HEK293 (cell line): ENCODE measurements at regions not wholly inside any gene's neighbourhood (a gene's known extent, or its start where the extent isn't known, plus 50 kb on each side); places are given as distances from the start of the nearest gene placed in this dataset.

Experiments used
- CTCF ChIA-PET: fragments of 350-600 bp; formaldehyde crosslinking; extraction: SDS; loops from one replicate; lab custom pipeline; 2021; ENCODE audit warnings: antibody characterized with exemption; lab: Yijun Ruan, JAX
- POLR2A ChIA-PET: fragments of 300-600 bp; formaldehyde crosslinking; extraction: SDS; loops from one replicate; lab custom pipeline; 2020; ENCODE audit warnings: antibody characterized with exemption, inconsistent platforms; lab: Yijun Ruan, JAX
- H3K27ac ChIP-seq: fragments of 200-500 bp; sonication (Bioruptor generic); 2 replicates; pipeline ENCODE4 v1.5.1; 2014; ENCODE audit warnings: low read depth, low read length, control low read depth, inconsistent platforms; ENCODE audit errors: extremely low read depth
- H3K36me3 ChIP-seq, 2 experiments: fragments of 200-500 bp in 1 of 2; sonication (Bioruptor generic) in 1 of 2; 1 replicate in 1 of 2; 2 replicates in 1 of 2; pipeline ENCODE4 v1.5.1; 2014 to 2017; ENCODE audit warnings: inconsistent platforms in 2 of 2, low read length in 2 of 2; ENCODE audit not compliant: control insufficient read depth in 2 of 2, insufficient read depth in 1 of 2
- H3K4me1 ChIP-seq: fragments of 200-500 bp; sonication (Bioruptor generic); 2 replicates; pipeline ENCODE4 v1.5.1; 2014; ENCODE audit warnings: mild to moderate bottlenecking, low read length, inconsistent platforms; ENCODE audit not compliant: control insufficient read depth, insufficient read depth
- H3K4me3 ChIP-seq: 2 replicates; pipeline ENCODE4 v1.5.1; 2011; ENCODE audit warnings: low read depth, mild to moderate bottlenecking, control low read depth, low read length, moderate library complexity
- H3K9me3 ChIP-seq: fragments of 200-500 bp; sonication (Bioruptor generic); 2 replicates; pipeline ENCODE4 v1.5.1; 2014; ENCODE audit warnings: low read depth, low read length, inconsistent platforms; ENCODE audit not compliant: control insufficient read depth, insufficient read depth
- INSM2 ChIP-seq: fragments of 450-650 bp; formaldehyde crosslinking; IDR thresholded peaks from 2 replicates; pipeline ENCODE4 v1.5.1; 2016; ENCODE audit warnings: missing biosample characterization, missing genetic modification characterization
- PRDM2 ChIP-seq: fragments of 450-650 bp; formaldehyde crosslinking; IDR thresholded peaks from 2 replicates; pipeline ENCODE4 v1.5.1; 2016; ENCODE audit warnings: missing biosample characterization, missing genetic modification characterization, borderline replicate concordance
- SP2 ChIP-seq: fragments of 450-650 bp; formaldehyde crosslinking; IDR thresholded peaks from 2 replicates; pipeline ENCODE4 v1.5.1; 2016; ENCODE audit warnings: missing biosample characterization, missing genetic modification characterization
- ZBTB44 ChIP-seq: fragments of 450-650 bp; IDR thresholded peaks from 2 replicates; pipeline ENCODE4 v1.5.1; 2018; ENCODE audit warnings: missing biosample characterization, mild to moderate bottlenecking, missing genetic modification characterization
- ZNF184 ChIP-seq: fragments of 450-650 bp; IDR thresholded peaks from 2 replicates; pipeline ENCODE4 v1.5.1; 2018; ENCODE audit warnings: missing biosample characterization, mild to moderate bottlenecking, missing genetic modification characterization
- ZNF23 ChIP-seq: fragments of 450-650 bp; formaldehyde crosslinking; IDR thresholded peaks from 2 replicates; pipeline ENCODE4 v1.5.1; 2016; ENCODE audit warnings: missing biosample characterization, missing genetic modification characterization, borderline replicate concordance
- ZNF302 ChIP-seq: fragments of 450-650 bp; formaldehyde crosslinking; IDR thresholded peaks from 2 replicates; pipeline ENCODE4 v1.5.1; 2016; ENCODE audit warnings: missing biosample characterization, missing genetic modification characterization, low read depth
- ZNF426 ChIP-seq: fragments of 450-650 bp; formaldehyde crosslinking; IDR thresholded peaks from 2 replicates; pipeline ENCODE4 v1.5.1; 2017; ENCODE audit warnings: missing biosample characterization, missing genetic modification characterization, mild to moderate bottlenecking, inconsistent platforms, moderate library complexity
- ZNF544 ChIP-seq: fragments of 450-650 bp; formaldehyde crosslinking; IDR thresholded peaks from 2 replicates; pipeline ENCODE4 v1.5.0; 2017; ENCODE audit warnings: missing biosample characterization, missing genetic modification characterization
- ZNF561 ChIP-seq: fragments of 450-650 bp; IDR thresholded peaks from 2 replicates; pipeline ENCODE4 v1.5.1; 2018; ENCODE audit warnings: missing biosample characterization, missing genetic modification characterization, borderline replicate concordance
- ZNF624 ChIP-seq: fragments of 450-650 bp; formaldehyde crosslinking; IDR thresholded peaks from 2 replicates; pipeline ENCODE4 v1.5.1; 2017; ENCODE audit warnings: missing biosample characterization, missing genetic modification characterization
- ZNF654 ChIP-seq: fragments of 450-650 bp; formaldehyde crosslinking; IDR thresholded peaks from 2 replicates; pipeline ENCODE4 v1.5.1; 2016; ENCODE audit warnings: low read depth, missing biosample characterization, missing genetic modification characterization
- ZNF664 ChIP-seq: fragments of 450-650 bp; formaldehyde crosslinking; IDR thresholded peaks from 2 replicates; pipeline ENCODE4 v1.5.1; 2016; ENCODE audit warnings: missing biosample characterization, missing genetic modification characterization
- ZNF677 ChIP-seq: fragments of 450-650 bp; IDR thresholded peaks from 2 replicates; pipeline ENCODE4 v1.5.0; 2018; ENCODE audit warnings: missing biosample characterization, mild to moderate bottlenecking, missing genetic modification characterization, moderate library complexity
- ZNF707 ChIP-seq: fragments of 450-650 bp; formaldehyde crosslinking; IDR thresholded peaks from 2 replicates; pipeline ENCODE4 v1.5.1; 2016; ENCODE audit warnings: missing biosample characterization, missing genetic modification characterization
- ZNF776 ChIP-seq: fragments of 450-650 bp; formaldehyde crosslinking; IDR thresholded peaks from 2 replicates; pipeline ENCODE4 v1.5.0; 2017; ENCODE audit warnings: missing biosample characterization, missing genetic modification characterization, borderline replicate concordance
- ZNF785 ChIP-seq: fragments of 450-650 bp; formaldehyde crosslinking; IDR thresholded peaks from 2 replicates; pipeline ENCODE4 v1.5.1; 2016; ENCODE audit warnings: missing biosample characterization, missing genetic modification characterization
- TF ChIP-seq, protein P1 (sequence below): fragments of 450-650 bp; formaldehyde crosslinking; IDR thresholded peaks from 2 replicates; pipeline ENCODE4 v1.5.1; 2016; ENCODE audit warnings: missing biosample characterization, missing genetic modification characterization

GRCh38 chr5:74952406-74952805, 86.2 kb upstream of the FAM169A start (continued):
- TF ChIP-seq ZBTB44 (tag by site-specific recombination) = no peak
- no peak for TF ChIP-seq ZNF707 (tag by site-specific recombination)
- TF ChIP-seq ZNF544 (tag by site-specific recombination) = no peak
- TF ChIP-seq ZNF654 (tag by site-specific recombination) = no peak
- no peak for TF ChIP-seq ZNF624 (tag by site-specific recombination)
- no peak for TF ChIP-seq ZNF426
- TF ChIP-seq ZNF184 (tag by site-specific recombination) = no peak
- TF ChIP-seq PRDM2 (tag by site-specific recombination) = no peak
- TF ChIP-seq ZNF776 (tag by site-specific recombination) = no peak
- no peak for TF ChIP-seq ZNF785 (tag by site-specific recombination)

GRCh38 chr5:74951865-74952264, 85.7 kb upstream of the FAM169A start:
- Histone ChIP-seq H3K27ac (no peak overlapping the region), H3K4me3 (no peak overlapping the region), H3K9me3 (no peaks in the 10 kb centered on the region), H3K4me1 (no peaks in the 10 kb centered on the region)
- TF ChIP-seq ZNF23 (tag by site-specific recombination) (no peak), ZNF677 (tag by site-specific recombination) (no peak), ZNF561 (tag by site-specific recombination) (no peak), ZNF302 (tag by site-specific recombination) (no peak), SP2 (no peak), ZNF776 (tag by site-specific recombination) (no peak), ZNF664 (no peak), INSM2 (tag by site-specific recombination) (no peak)
- TF ChIP-seq, protein P1, sequence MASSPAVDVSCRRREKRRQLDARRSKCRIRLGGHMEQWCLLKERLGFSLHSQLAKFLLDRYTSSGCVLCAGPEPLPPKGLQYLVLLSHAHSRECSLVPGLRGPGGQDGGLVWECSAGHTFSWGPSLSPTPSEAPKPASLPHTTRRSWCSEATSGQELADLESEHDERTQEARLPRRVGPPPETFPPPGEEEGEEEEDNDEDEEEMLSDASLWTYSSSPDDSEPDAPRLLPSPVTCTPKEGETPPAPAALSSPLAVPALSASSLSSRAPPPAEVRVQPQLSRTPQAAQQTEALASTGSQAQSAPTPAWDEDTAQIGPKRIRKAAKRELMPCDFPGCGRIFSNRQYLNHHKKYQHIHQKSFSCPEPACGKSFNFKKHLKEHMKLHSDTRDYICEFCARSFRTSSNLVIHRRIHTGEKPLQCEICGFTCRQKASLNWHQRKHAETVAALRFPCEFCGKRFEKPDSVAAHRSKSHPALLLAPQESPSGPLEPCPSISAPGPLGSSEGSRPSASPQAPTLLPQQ (tag by site-specific recombination) = no peak
- TF ChIP-seq, all 188 proteins: peak for 0
- ChIA-PET POLR2A (no interaction called here), CTCF (interaction anchor here (0.6 to 0.8 kb wide), 4 partner anchors 17 to 1336 kb away, joined by 3 read pairs; no protein-coding TSS in a partner anchor)
- H3K36me3 ChIP-seq = no peaks in the 10 kb centered on the region
